GM10248 (cell line): ENCODE measurements at regions not wholly inside any gene's neighbourhood (a gene's known extent, or its start where the extent isn't known, plus 50 kb on each side); places are given as distances from the start of the nearest gene placed in this dataset.
"Not testable (repeated sequence)": the region's sequence is repeated elsewhere in the genome, so short reads cannot be mapped to it uniquely, and the experiment has no call there.

Source experiments
- CTCF ChIA-PET: fragments of 300-600 bp; sonication (Branson Sonifier 250); formaldehyde crosslinking; extraction: SDS; loops from one replicate; lab custom pipeline; 2021; ENCODE audit warnings: antibody characterized with exemption; lab: Yijun Ruan, JAX
- POLR2A ChIA-PET: fragments of 350-650 bp; sonication (Branson Sonifier 250); formaldehyde crosslinking; extraction: SDS; loops from one replicate; lab custom pipeline; 2020; ENCODE audit warnings: antibody characterized with exemption; lab: Yijun Ruan, JAX
- DNase-seq: peaks from one replicate; pipeline ENCODE4 v3.0.0; 2012; ENCODE audit errors: extremely low spot score
- TF ChIP-seq, protein P1 (sequence below): IDR thresholded peaks from 2 replicates; pipeline ENCODE4 v1.5.1; 2012; ENCODE audit warnings: mild to moderate bottlenecking, low read depth; ENCODE audit errors: extremely low read depth, missing control alignments, control extremely low read depth

DNA sequence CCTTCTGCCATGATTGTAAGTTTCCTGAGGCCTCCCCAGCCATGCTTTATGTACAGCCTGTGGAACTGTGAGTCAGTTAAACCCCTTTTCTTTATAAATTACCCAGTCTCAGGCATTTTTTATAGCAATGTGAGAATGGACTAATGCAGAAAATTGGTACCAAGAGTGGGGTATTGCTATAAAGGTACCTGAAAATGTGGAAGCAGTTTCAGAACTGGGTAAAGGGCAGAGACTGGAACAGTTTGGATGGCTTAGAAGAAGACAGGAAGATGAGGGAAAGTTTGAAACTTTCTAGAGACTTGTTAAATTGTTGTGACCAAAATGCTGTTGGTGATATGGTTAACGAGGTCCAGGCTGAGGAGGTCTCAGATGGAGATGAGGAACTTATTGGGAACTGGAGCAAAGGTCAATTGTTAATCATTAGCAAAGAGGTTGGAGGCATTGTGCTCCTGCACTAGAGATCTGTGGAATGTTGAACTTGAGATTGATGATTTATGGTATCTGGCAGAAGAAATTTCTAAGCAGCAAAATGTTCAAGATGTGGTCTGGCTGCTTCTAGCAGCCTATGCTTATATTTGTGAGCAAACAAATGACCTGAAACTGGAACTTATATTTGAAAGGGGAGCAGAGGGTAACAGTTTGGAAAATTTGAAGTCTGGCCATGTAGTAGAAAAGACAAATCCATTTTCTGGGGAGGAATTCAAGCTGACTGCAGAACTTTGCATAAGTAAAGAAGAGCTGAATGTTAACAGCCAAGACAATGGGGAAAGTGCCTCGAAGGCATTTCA lies 79.0 kb upstream of the GMDS start:
- no peak for DNase-seq
- ChIA-PET CTCF (no interaction called here), POLR2A (no interaction called here)
- TF ChIP-seq, protein P1, sequence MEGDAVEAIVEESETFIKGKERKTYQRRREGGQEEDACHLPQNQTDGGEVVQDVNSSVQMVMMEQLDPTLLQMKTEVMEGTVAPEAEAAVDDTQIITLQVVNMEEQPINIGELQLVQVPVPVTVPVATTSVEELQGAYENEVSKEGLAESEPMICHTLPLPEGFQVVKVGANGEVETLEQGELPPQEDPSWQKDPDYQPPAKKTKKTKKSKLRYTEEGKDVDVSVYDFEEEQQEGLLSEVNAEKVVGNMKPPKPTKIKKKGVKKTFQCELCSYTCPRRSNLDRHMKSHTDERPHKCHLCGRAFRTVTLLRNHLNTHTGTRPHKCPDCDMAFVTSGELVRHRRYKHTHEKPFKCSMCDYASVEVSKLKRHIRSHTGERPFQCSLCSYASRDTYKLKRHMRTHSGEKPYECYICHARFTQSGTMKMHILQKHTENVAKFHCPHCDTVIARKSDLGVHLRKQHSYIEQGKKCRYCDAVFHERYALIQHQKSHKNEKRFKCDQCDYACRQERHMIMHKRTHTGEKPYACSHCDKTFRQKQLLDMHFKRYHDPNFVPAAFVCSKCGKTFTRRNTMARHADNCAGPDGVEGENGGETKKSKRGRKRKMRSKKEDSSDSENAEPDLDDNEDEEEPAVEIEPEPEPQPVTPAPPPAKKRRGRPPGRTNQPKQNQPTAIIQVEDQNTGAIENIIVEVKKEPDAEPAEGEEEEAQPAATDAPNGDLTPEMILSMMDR, result no peak

DNA sequence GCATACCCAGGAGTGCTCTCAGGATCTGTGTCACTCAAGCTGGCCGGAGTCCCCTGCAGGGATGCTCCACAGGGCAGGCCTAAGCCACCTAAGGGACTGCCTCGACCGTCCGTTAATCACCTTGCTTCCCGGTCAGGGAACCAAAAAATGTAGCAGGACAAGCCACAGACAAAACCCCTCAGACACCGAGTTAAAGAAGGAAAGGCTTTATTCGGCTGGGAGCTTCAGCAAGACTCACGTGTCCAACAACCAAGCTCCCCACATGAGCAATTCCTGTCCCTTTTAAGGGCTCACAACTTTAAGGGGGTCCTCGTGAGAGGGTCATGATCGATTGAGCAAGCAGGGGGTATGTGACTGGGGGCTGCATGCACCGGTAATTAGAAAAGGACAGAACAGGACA lies 72.1 kb upstream of the GMDS start:
- POLR2A ChIA-PET, DNase-seq, CTCF ChIA-PET: not testable (repeated sequence)

- CTCF ChIA-PET, result interaction anchor here (1.2 kb wide), 1 partner anchor 54 kb away, joined by 3 read pairs; no protein-coding TSS in a partner anchor
- TF ChIP-seq, protein P1, result no peak
- no peak for DNase-seq
- POLR2A ChIA-PET, result no interaction called here
Measured at GRCh38 chr6:2314641-2315040, 69.2 kb upstream of the GMDS start.

DNA sequence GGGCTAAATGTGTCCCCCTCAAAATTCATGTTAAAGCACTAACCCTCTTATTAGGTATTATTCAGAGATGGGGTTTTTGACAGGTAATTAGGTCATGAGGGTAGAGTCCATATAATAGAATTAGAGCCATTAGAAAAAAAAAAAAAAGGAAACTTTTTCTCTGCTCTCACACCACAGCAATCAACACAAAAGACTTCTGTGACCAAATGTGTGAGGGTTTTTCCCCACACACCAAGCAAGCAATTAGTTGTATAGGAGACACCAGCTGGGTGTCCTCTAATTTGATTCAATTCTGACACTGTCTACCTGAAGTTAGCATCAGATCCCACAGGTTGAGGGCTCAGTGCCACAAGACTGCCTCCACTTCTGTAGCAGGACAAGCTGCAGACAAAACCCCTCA lies 64.6 kb upstream of the GMDS start:
- TF ChIP-seq, protein P1, result no peak
- DNase-seq, result no peak
- ChIA-PET CTCF (interaction anchor here (0.8 kb wide), 1 partner anchor 417 kb away, joined by 3 read pairs; no protein-coding TSS in a partner anchor), POLR2A (no interaction called here)

DNA sequence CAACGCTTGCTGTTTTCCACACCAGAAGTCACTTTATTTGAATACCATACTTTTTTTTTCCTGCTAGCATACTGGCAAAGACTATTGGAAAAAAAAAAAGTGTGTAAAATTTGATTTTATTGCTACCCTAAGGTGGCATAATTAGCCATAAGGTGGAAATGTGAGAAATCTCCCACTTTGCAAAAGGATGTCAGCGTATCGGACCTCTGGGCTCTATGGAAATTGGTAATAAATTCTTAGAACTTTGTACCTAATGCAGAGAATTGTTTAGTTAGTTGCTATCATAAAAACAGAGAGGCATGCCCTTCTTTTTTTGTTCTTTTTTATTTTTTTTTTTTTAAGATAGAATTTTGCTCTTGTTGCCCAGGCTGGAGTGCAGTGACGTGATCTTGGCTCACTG lies 63.7 kb upstream of the GMDS start:
- CTCF ChIA-PET, result no interaction called here
- TF ChIP-seq, protein P1, result no peak
- no peak for DNase-seq
- POLR2A ChIA-PET, result no interaction called here

DNA sequence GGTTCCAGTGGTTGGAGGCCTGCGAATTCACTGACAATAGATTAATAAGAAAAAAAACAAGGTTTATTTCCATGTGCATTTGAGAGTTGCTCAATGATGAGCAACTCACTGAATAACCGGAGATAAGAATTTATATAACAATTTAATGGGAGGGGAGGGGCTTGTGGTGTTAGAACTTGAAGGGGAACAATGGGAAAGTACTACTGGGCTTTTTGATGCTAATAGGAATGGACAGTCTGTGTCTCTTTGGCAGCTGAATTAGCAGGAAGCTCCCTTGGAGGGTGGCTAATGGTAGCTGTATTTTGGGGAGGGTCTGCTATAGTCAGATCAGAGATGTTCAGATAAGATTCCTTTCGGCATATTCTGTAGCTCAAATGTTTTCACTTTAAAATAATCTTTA lies 62.4 kb upstream of the GMDS start:
- TF ChIP-seq, protein P1, result no peak
- CTCF ChIA-PET, result no interaction called here
- DNase-seq, result no peak
- POLR2A ChIA-PET, result no interaction called here

- ChIA-PET CTCF (no interaction called here), POLR2A (no interaction called here)
- DNase-seq, result no peak
- TF ChIP-seq, protein P1, result no peak
Measured at GRCh38 chr6:2305951-2306350, 60.5 kb upstream of the GMDS start.

- DNase-seq, CTCF ChIA-PET, POLR2A ChIA-PET: not testable (repeated sequence)
Measured at GRCh38 chr6:2302482-2302881, 57.1 kb upstream of the GMDS start.
